Loucy (cell line): ENCODE measurements at regions not wholly inside any gene's neighbourhood (a gene's known extent, or its start where the extent isn't known, plus 50 kb on each side); places are given as distances from the start of the nearest gene placed in this dataset.

Source experiments
- H2AFZ ChIP-seq: fragments of 200-600 bp; sonication (generic); 2 replicates; pipeline ENCODE4 v1.6.0; 2016; ENCODE audit warnings: antibody characterized with exemption, mild to moderate bottlenecking, low read length, moderate library complexity
- H3F3A ChIP-seq: fragments of 200-600 bp; 2 replicates; pipeline ENCODE4 v1.6.0; 2016; ENCODE audit warnings: antibody characterized with exemption, low read depth, mild to moderate bottlenecking
- H3K27me3 ChIP-seq: fragments of 200-600 bp; sonication (generic); 2 replicates; pipeline ENCODE4 v1.6.1; 2014; ENCODE audit warnings: low read length, mild to moderate bottlenecking; ENCODE audit not compliant: insufficient read depth, poor library complexity, severe bottlenecking
- H3K36me3 ChIP-seq: fragments of 200-600 bp; sonication (generic); 2 replicates; pipeline ENCODE4 v1.6.1; 2016; ENCODE audit warnings: low read length; ENCODE audit not compliant: insufficient read depth
- H3K4me1 ChIP-seq: fragments of 200-600 bp; sonication (generic); 2 replicates; pipeline ENCODE4 v1.5.1; 2014; ENCODE audit warnings: low read length, mild to moderate bottlenecking; ENCODE audit not compliant: insufficient read depth, poor library complexity, severe bottlenecking
- H3K4me2 ChIP-seq: fragments of 200-600 bp; sonication (generic); 2 replicates; pipeline ENCODE4 v1.6.0; 2014; ENCODE audit warnings: antibody characterized with exemption, low read length, low read depth, mild to moderate bottlenecking; ENCODE audit not compliant: poor library complexity, severe bottlenecking
- H3K4me3 ChIP-seq: fragments of 200-600 bp; sonication (generic); 2 replicates; pipeline ENCODE4 v1.5.1; 2014; ENCODE audit warnings: low read length, mild to moderate bottlenecking, mixed read lengths; ENCODE audit not compliant: poor library complexity, severe bottlenecking
- H3K79me2 ChIP-seq: fragments of 200-600 bp; sonication (generic); 2 replicates; pipeline ENCODE4 v1.6.1; 2014; ENCODE audit warnings: low read length; ENCODE audit not compliant: insufficient read depth
- H3K9ac ChIP-seq: fragments of 200-600 bp; sonication (generic); 2 replicates; pipeline ENCODE4 v1.6.0; 2014; ENCODE audit warnings: mild to moderate bottlenecking, low read depth, low read length, moderate library complexity; ENCODE audit not compliant: poor library complexity, severe bottlenecking
- H3K9me2 ChIP-seq: fragments of 200-600 bp; sonication (generic); replicated peaks from 2 replicates; pipeline ENCODE4 v1.6.1; 2016; ENCODE audit warnings: low read depth, low read length, mixed read lengths
- H3K9me3 ChIP-seq: fragments of 200-600 bp; sonication (generic); 2 replicates; pipeline ENCODE4 v1.6.1; 2014; ENCODE audit warnings: mild to moderate bottlenecking, antibody characterized with exemption, low read length, low read depth; ENCODE audit not compliant: insufficient read depth
- H4K20me1 ChIP-seq: fragments of 200-600 bp; sonication (generic); 2 replicates; pipeline ENCODE4 v1.6.0; 2014; ENCODE audit warnings: antibody characterized with exemption, low read length, mild to moderate bottlenecking; ENCODE audit not compliant: insufficient read depth, poor library complexity, severe bottlenecking
- CTCF ChIP-seq: fragments of 200-600 bp; sonication (generic); conservative IDR thresholded peaks from 2 replicates; pipeline ENCODE4 v1.5.1; 2014; ENCODE audit warnings: mild to moderate bottlenecking, antibody characterized with exemption, low read length
- EZH2phosphoT487 ChIP-seq: fragments of 200-600 bp; IDR thresholded peaks from 2 replicates; pipeline ENCODE4 v1.6.1; 2018; ENCODE audit warnings: antibody characterized with exemption, mild to moderate bottlenecking, moderate library complexity, borderline replicate concordance

- Histone ChIP-seq H3F3A (no peaks in the 10 kb centered on the region), H3K4me2 (no peak overlapping the region), H3K4me3 (no peak overlapping the region), H3K79me2 (no peaks in the 10 kb centered on the region), H4K20me1 (no peaks in the 10 kb centered on the region), H2AFZ (no peak overlapping the region), H3K36me3 (no peaks in the 10 kb centered on the region), H3K9me3 (no peaks in the 10 kb centered on the region), H3K27me3 (no peaks in the 10 kb centered on the region), H3K9me2 (no peaks in the 10 kb centered on the region), H3K9ac (no peak overlapping the region), H3K4me1 (no peaks in the 10 kb centered on the region)
- no peak for TF ChIP-seq EZH2phosphoT487
- TF ChIP-seq CTCF, result no peak
These were observed 179.8 kb upstream of the EDIL3 start for GRCh38 chr5:84564321-84565075.

- H2AFZ ChIP-seq, result no peak overlapping the region
- H3K9me2 ChIP-seq, result no peaks in the 10 kb centered on the region
- H3K9me3 ChIP-seq, result no peaks in the 10 kb centered on the region
- H3K4me3 ChIP-seq, result no peak overlapping the region
- no peaks in the 10 kb centered on the region for H3K36me3 ChIP-seq
- no peak overlapping the region for H3K9ac ChIP-seq
- H3K4me2 ChIP-seq, result no peak overlapping the region
- no peaks in the 10 kb centered on the region for H3K4me1 ChIP-seq
- H3K27me3 ChIP-seq, result no peaks in the 10 kb centered on the region
- H4K20me1 ChIP-seq, result no peaks in the 10 kb centered on the region
- no peak for TF ChIP-seq EZH2phosphoT487
- no peak for TF ChIP-seq CTCF
- no peaks in the 10 kb centered on the region for H3F3A ChIP-seq
- no peaks in the 10 kb centered on the region for H3K79me2 ChIP-seq
These were observed 165.5 kb upstream of the EDIL3 start for GRCh38 chr5:84550222-84550621.

- H3K79me2 ChIP-seq, result no peaks in the 10 kb centered on the region
- no peak overlapping the region for H3K4me2 ChIP-seq
- H3K9me2 ChIP-seq, result no peaks in the 10 kb centered on the region
- H3K36me3 ChIP-seq, result no peaks in the 10 kb centered on the region
- no peaks in the 10 kb centered on the region for H4K20me1 ChIP-seq
- H3K27me3 ChIP-seq, result no peaks in the 10 kb centered on the region
- H2AFZ ChIP-seq, result no peak overlapping the region
- no peaks in the 10 kb centered on the region for H3K4me1 ChIP-seq
- no peak for TF ChIP-seq EZH2phosphoT487
- TF ChIP-seq CTCF, result no peak
- H3K4me3 ChIP-seq, result no peak overlapping the region
- H3K9ac ChIP-seq, result no peak overlapping the region
- no peaks in the 10 kb centered on the region for H3K9me3 ChIP-seq
- no peaks in the 10 kb centered on the region for H3F3A ChIP-seq
These were observed 164.4 kb upstream of the EDIL3 start for GRCh38 chr5:84549054-84549453.
